ENCODE measurements at regions not wholly inside any gene's neighbourhood (a gene's known extent, or its start where the extent isn't known, plus 50 kb on each side); places are given as distances from the start of the nearest gene placed in this dataset.

- no peak for TF ChIP-seq EP300 (IDR thresholded peaks at IDR 0.05)
- no peak for TF ChIP-seq POLR2A (IDR thresholded peaks at IDR 0.05)
- no peak for TF ChIP-seq CTCF (IDR thresholded peaks at IDR 0.05)
- TF ChIP-seq POLR2AphosphoS5 (IDR thresholded peaks at IDR 0.05), result no peak
Observed at GRCh38 chr3:15979900-15980299, 182.1 kb upstream of the ANKRD28 start.
